Umbilical cord (tissue), 1 donor: ENCODE measurements at regions not wholly inside any gene's neighbourhood (a gene's known extent, or its start where the extent isn't known, plus 50 kb on each side); places are given as distances from the start of the nearest gene placed in this dataset.

Source experiments
- DNase-seq: peaks from one replicate; pipeline ENCODE4 v3.0.0-alpha.2; 2015; ENCODE audit warnings: low spot score

DNA sequence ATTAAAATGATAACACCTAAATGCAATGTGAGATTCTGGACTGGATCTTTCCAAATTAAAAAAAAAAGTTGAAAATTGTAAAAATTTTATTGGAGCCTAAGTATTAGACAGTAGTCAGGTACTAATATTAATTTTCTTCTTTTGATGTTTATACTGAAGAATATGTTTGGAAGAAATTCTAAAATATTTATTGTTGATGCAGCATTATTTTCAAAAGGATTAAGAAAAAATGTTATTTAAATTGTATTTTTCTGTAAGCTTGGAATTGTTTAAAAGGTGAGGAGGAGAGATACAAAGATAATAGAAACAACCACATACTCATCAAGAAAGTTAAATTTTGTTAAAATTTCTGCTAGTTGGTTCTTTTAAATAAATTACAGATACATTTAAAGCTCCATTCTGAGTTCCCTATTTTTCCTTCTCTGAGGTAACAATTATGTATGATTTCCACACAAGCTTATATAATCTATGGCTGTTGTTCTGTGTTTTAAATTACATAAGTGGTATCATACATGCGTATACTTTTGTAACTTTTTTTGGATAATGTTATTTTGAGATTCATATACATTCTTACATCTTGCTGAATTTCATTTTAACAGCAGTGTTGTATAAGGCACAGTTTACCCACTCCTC, 180.3 kb upstream of the RGS18 start:
- no peak for DNase-seq

DNA sequence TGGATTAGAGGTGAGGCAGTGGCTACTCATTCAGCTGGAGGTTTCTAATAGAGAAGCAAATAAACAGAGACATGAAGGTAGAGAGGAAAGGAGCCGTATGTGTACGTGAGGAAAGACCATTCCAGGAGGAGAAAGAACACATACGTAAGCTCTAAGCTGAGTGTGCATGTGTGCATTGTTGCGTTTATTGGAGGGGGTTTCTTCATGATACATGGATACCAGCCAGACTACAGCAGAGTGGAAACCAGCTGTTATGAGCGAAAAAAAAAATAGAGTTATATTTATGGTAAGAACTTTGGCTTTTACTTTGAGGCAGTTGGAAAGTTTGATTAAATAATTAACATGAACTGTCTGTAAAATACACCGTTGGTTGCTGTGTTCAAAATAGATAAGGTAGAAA, 173.4 kb upstream of the RGS18 start:
- no peak for DNase-seq

DNA sequence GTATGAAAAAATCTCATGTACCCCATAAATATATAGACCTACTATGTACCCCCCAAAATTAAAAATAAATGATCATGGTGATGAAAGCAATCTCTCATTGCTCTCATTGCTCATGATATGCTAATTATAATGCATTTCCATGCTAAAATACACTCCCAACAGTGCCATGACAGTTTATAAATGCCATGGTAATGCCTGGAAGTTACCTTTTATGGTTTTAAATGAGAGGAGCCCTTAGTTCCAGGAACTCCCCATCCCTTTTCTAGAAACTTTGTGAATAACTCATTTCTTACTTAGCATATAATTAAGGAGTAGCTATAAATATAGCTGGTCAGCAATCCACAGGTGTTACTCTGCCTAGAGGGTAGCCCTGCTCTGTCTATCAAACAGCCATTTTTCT, 166.1 kb upstream of the RGS18 start:
- DNase-seq: no peak

DNA sequence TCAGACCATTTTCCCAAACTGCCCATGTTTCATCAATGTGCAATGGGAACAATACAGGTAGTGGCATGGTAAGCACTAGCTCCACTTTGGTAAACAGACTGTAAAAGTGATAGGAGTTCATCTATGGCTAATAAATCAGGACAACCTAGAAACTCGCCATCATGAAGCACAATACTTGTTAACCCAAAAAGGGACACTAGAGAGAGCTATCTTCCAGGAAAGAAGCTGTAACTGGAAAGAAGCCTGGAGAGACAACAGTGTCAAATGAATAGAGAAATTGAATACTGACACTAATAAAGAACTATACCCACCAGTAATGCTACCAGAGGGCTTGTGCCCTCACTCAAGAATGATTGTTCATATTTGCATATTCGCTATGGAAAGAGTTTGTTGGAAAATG, 164.7 kb upstream of the RGS18 start:
- no peak for DNase-seq

DNA sequence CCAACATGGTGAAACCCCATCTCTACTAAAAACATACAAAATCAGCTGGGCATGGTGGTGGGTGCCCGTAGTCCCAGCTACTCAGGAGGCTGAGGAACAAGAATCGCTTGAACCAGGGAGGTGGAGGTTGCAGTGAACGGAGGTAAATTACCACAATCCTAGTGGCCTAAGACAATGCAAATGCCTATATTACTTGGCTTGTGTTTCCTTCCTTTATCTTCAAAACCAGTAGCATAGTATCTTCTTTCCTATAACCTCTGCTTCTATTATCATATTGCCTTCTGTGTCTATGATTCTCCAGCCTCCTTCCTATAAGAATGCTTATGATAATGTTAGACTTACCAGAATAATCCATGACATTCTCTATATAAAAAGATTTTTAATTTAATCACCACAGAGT, 156.2 kb upstream of the RGS18 start:
- no peak for DNase-seq

DNA sequence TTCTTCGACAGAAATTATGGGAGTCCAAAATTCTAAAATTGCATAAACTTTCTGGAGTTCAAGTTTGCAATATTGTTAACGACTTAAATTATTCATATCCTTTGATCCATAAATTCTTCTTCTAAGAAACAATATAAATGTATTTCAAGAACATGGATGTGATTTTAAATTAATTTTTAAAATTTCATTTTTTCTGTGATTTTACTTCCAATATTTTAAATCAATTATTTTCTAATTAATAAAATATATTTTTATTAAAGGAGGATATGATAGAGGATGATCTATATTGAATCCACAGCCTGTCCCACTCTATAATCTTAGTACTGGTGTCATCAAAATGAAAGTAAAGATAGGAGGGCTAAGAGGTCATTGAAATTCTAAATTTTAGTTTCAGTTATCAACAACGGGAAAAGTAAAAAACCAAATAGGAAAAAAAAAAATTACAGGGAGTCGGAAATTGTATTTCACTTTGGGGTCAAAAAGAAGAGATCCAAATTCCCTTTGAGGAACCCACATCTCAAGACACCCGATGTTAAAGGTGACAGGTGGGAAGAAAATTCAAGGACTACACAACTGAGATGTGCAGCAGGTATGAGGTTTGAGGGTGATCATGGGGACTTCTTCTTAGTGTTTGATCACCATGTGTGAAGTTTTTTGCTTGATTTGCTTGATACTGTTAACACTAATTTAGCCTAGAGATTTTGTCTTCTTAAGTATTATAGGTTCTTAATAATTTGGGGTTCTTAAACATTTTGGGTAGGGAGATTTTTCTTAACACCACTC, 154.8 kb upstream of the RGS18 start:
- DNase-seq: no peak

DNA sequence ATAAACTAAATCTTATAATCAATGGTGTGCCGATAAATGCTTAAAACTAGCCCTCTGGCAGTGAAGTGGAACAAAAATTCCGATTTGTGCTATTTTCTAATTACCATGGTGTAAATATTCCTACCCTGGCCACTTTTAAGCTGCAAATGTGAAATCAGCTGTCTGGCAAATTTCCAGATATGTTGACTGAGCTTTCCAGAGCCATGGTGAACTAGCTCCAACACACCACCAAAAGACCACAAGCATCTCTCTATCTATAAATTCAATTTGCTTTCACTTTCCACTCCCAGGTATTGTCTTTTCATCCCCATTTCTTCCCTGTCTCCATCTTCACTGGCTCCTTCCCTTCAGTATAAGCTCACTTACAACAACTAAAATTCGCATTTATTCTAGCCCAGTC, 152.3 kb upstream of the RGS18 start:
- DNase-seq: no peak

DNA sequence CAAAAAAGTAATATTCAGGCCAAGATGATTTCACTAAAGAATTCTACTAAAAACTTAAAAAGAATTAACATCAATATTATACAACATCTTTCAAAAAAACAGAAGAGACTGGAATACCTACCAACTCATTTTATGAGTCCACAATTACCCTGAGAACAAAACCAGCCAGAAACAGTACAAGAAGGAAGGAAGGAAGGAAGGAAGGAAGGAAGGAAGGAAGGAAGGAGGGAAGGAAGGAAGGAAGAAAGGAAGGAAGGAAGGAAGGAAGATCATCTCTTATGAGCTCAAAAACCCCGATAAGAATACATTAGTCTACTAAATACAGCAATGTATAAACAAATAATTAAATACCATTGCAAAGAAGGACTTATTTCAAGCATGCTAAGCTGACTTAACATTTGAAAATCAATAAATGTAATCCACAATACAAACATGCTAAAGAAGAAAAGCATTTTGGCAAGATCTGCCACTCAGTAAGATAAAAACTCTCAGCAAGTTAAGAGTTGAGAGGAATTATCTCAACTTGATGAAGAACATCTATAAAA, 149.9 kb upstream of the RGS18 start:
- DNase-seq: no peak

DNA sequence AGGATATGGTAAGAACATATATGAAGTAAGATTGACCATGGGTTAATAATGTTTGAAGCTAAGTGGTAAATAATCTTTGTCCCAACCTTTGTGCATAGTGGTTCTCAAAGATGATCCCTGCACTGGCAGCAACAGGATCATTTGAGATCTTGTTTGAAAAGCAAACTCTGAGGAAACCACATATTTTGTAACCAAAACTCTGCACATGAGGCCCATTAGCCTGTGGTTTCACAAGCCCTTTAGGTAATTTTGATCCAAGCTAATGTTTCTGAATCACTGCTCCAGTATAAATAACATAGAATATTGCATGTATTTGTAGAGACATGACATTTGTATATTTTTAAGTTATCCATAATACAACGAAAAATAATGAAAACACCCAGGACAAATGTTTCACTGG, 147.9 kb upstream of the RGS18 start:
- DNase-seq: no peak

DNA sequence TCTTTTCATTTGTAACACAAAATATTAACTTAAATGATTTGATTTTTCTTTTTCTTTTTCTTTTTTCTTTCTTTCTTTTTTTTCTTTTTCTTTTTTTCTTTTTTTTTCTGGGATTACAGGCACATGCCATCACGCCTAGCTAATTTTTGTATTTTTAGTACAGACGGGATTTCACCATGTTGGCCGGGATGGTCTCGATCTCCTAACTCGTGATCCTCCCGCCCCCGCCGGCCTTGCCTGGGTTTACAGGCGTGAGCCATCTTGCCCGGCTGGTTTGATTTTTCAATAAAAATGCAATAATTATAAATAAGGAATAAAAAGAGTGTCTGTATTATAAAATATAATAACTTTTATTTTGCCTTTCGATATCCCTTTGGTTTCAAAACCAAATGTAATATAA, 146.7 kb upstream of the RGS18 start:
- no peak for DNase-seq

DNA sequence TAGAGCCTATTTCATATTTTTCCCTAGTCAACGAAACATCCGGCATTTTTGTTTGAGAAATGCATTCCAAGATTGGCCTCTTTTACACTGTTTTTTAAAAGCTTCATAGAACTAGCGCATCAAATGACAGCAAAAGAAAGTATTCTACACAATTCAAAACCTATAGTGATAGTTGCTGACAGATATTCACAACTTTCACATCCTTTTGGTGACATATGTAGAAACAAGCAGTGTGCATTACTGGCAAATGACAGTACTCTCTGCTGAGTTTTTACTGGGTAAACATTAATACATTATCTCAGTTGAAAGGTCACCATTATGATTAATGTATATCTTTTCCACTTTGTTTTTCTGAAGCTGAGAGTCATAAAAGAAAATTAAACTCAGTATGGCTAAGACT, 135.4 kb upstream of the RGS18 start:
- DNase-seq: no peak

DNA sequence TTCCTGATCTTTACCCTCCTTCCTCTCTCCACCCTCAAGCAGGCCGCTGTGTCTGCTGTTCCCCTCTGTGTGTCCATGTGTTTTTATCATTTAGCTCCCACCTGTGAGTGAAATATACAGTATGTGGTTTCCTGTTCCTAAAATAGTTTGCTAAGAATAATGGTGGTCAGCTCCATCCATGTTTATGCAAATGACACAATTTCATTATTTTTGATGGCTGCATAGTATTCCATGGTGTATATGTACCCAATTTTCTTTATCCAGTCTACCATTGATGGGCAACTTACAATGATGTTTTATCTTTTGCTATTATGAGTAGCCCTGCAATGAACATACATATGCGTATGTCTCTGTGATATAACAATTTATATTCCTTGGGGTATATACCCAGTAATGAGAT, 133.4 kb upstream of the RGS18 start:
- DNase-seq: no peak

DNA sequence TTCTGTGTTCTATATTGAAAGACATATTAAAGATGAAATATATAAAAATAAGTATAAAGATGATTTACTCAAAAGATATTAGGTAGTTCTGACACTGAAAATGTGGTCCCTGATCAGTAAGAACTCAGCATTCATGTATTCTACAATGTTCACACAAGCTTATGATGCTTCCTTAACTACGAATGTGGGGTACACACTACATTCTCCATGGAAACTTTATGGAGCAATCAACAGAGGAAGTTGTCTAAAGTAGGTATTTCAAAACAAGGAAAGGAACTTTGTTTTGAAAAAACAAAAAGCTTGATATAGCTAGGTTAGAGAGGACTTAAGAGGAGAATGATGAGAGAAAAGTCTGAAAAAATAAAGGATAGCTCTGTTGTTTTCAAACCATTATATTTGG, 119.7 kb upstream of the RGS18 start:
- DNase-seq: no peak

DNA sequence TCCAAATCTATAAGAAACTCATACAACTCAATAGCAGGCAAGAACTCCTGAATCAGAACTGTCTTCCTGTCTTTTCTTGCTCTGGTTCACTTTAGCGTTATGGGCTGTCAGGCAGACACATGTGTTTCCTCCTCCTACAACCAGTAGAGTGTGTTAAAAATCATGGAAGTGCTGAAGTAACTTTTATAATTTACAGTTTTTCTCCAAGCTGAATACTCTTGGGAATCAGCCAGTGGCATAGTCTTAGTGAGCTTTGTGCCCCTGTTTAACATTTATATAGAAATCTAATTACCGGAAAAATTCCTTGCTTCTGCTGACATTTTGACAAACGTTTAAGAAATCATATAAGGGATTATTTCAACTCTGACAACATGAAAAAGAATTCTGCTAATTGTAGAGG, 113.1 kb upstream of the RGS18 start:
- peak; percentile 5 for DNase-seq

DNA sequence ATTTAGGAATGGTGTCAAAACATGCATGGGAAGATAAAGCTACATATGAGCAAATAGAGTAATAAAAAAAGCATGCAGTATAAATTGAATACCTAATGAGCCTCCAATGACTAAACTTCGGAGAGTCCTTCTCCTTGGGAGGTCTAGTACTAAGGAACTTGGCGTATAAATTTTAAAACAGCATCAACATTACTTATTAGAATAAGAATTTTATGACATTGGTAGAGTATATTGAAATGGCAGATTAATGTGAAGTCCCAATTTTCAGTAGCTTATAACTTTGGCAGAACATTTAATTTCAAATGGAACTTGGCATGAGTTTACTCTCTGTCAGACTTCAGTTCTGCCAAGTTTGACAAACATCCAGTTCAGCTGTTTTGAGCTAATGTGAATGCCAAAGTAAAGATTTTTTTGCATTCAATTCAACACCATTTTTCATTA, 104.7 kb upstream of the RGS18 start:
- no peak for DNase-seq

DNA sequence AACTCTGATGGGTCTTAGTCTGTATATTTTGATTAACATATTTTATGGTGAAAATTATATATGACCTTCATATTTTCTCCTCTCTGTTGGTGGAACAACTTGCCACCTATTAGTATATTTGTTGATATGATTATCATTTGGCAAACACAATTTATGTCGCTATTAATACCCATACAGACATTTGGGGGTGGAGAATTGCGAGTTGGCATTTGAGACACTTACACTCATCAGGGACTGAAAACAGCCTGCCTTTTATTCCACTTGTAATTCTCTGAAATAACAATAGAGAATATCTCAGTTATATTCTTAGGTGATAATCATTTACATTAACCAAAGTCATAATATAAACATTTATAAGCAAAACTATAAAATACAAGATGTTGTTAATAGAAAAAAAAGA, 100.5 kb upstream of the RGS18 start:
- DNase-seq: no peak

DNA sequence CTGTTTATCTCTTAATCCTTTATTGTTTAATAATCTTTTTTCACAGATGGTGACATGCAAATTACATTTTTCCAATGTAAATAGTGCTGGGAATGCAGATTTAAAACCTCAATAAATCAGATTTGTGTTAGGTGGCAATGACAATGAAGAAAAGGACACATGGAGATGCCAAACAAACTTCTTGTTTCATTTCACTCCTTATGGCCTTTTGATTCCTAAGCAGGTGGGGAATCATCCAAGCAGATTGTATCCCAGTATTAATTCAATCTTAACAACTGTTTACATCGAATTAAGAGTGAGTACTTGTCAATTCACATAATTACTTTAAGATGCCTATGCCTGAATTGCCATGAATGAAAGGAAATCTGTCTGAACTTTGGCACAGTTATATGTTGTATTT, 98.9 kb upstream of the RGS18 start:
- DNase-seq: no peak

DNA sequence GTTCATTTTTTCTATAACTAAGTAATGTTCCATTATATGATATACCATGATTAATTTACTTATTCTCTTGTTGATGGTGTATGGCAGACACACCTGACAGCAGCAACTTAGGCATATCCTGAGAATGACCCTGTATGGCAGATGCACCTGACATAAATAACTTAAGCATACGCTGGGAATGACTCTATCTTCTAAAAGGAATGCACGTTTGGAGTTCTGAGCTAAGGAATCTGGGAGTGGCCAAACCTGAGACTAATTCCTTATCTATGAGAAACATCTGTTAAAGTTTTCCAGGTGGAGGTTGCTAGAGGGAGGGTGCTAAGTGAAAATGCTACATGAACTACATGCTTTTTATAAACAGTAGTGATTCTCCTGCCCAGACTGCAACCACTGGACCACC, 96.7 kb upstream of the RGS18 start:
- DNase-seq: no peak

DNA sequence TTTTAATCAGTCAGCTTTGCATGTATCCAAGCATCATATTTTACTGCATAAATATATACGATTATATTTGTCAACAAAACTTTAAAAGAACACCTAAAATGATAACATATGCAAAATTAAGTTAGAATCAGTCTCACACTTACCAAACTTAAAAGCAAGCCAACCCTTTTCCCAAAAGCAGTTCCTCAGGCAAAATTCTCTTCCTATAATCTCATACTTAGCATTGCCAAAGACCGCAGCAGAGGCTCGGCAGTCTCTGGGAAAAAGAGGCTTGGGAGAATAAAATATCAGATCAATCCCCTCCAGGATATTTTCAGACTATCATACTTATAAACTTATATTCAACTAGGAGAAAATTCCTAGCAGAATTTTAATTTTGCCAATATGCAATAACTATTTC, 93.2 kb upstream of the RGS18 start:
- DNase-seq: no peak

DNA sequence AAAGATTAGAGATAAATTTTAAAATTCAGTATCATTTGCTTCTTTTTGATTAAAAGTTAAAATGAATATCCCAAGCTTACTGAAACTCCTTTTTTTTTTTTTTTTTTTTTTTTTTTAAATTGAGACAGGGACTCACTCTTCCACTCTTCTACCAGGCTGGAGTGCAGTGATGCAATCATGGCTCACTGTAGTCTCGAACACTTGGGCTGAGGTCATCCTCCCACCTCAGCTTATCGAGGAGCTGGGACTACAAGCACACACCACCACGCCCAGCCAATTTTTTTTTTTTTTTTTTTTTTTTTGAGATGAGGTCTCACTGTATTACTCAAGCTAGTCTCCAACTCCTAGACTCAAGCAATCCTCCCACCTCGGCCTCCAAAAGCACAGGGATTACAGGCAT, 92.1 kb upstream of the RGS18 start:
- no peak for DNase-seq

DNA sequence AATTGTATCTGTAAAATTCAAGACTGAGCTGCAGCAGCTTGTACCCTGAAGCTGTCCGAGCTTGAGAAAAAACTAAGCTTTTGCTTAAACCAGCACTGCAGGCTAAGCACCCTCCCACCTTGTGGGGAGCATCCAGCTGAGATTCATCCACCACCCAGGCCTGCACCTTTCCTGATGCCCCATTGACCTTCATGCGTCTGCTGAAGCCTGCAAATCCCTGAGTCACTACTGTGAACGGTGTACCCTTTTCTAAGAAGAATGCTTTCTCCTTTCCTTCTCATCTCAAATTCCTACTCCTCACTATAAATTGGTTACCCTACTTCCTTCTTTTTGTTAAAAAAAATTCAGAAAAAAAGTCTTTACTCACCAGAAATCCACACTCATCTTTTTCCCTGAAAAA, 90.9 kb upstream of the RGS18 start:
- DNase-seq: no peak

DNA sequence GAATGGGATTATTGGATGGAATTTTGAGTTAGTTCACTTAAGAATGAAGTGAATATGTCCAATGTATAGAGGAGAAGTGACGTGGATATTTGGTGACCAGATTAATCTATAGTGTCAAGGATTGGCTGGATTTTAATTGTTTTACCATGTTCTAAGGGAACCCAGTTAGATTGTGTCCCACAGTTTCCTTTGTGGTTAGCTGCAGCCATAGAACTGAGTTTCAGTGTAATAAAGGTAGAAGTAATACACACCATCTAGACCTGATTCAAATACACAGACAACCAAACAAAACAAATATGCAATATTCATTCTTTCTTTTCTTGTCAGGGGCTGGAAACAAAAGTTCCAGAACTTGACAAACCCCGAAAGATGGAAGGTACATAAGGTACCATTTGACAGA, 88.0 kb upstream of the RGS18 start:
- DNase-seq: no peak

DNA sequence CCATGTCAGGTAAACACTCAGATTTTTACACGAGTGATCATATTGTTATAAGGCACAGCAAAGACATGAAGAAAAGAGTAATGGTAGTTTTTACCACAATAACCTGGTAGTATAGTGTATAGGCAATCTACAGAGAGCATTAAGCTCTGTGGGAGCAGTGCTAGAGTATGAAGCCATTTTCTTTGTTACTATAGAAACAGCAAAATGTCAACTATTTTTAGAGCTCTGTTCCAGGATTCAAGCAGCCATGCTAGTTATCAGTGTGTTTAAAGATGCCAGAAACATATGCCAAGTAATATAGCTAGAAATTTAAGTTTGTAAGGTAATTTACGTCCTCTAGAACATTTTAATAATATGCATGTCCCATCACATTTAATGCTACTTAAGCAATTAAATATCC, 77.6 kb upstream of the RGS18 start:
- no peak for DNase-seq
